ENCODE measurements at regions not wholly inside any gene's neighbourhood (a gene's known extent, or its start where the extent isn't known, plus 50 kb on each side); places are given as distances from the start of the nearest gene placed in this dataset.

DNA sequence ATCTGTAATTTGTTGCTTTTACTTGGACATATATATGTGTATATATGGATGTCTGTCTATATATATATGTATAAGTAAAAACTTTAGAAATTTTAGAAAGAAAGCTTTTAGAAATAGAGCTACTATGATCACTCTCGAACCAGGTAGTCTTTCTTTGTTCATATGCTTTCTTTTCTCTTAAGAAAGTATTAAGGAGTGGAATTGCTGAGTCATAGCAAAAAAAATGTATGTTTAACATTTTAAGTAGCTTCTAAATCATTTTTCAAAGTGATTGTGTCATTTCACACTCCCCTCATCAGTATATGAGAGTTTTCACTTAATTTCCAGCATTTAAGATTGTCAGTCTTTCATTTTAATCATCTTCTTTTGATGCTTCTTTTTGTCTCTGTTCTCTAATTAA, 447.9 kb upstream of the TECRL start:
- TF ChIP-seq, protein P1, sequence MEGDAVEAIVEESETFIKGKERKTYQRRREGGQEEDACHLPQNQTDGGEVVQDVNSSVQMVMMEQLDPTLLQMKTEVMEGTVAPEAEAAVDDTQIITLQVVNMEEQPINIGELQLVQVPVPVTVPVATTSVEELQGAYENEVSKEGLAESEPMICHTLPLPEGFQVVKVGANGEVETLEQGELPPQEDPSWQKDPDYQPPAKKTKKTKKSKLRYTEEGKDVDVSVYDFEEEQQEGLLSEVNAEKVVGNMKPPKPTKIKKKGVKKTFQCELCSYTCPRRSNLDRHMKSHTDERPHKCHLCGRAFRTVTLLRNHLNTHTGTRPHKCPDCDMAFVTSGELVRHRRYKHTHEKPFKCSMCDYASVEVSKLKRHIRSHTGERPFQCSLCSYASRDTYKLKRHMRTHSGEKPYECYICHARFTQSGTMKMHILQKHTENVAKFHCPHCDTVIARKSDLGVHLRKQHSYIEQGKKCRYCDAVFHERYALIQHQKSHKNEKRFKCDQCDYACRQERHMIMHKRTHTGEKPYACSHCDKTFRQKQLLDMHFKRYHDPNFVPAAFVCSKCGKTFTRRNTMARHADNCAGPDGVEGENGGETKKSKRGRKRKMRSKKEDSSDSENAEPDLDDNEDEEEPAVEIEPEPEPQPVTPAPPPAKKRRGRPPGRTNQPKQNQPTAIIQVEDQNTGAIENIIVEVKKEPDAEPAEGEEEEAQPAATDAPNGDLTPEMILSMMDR (IDR thresholded peaks at IDR 0.05), result no peak
- no peak for TF ChIP-seq EZH2 (IDR thresholded peaks at IDR 0.05; ENCODE audit: borderline replicate concordance, insufficient read depth, low read depth, low read length, poor library complexity, severe bottlenecking)
- ChIA-PET POLR2A (no interaction called here), CTCF (no interaction called here)
- no peak overlapping the region for H3K4me3 ChIP-seq (ENCODE audit: control extremely low read depth in 1 of 5, extremely low read depth in 1 of 5, insufficient read depth in 1 of 5, low read depth in 2 of 5, low read length in 4 of 5)
- no peaks in the 10 kb centered on the region for H3K36me3 ChIP-seq (replicated peaks in 1 of 2; ENCODE audit: control extremely low read depth in 1 of 2, control insufficient read depth in 1 of 2, extremely low read depth in 1 of 2, insufficient read depth in 2 of 2, low read length in 1 of 2)
- Mint-ChIP-seq H3K27me3 (no peaks in the 10 kb centered on the region), H3K4me1 (no peaks in the 10 kb centered on the region), H3K4me3 (no peak overlapping the region), H3K9me3 (ENCODE audit: insufficient read depth) (peaks cover 4% of the 10 kb centered on the region), H3K27ac (no peak overlapping the region)
- no peaks in the 10 kb centered on the region for H3K4me1 ChIP-seq (ENCODE audit: control insufficient read depth in 2 of 2, insufficient read depth in 2 of 2, low read length in 2 of 2)
- no peak overlapping the region for H2AFZ ChIP-seq (ENCODE audit: insufficient read depth, low read depth, low read length, poor library complexity, severe bottlenecking)
- no peak overlapping the region for H3K27ac ChIP-seq (ENCODE audit: low read length in 2 of 2)
- no peak overlapping the region for H3K4me2 ChIP-seq (replicated peaks; ENCODE audit: low read depth, low read length, poor library complexity, severe bottlenecking)
- no peaks in the 10 kb centered on the region for H3K79me2 ChIP-seq (ENCODE audit: control insufficient read depth, insufficient read depth, low read length)
- intact Hi-C loops (cut with micrococcal nuclease), result no loop called here
- DNase-seq (no peak), ATAC-seq (ENCODE audit: low read depth) (no peak)
- no peaks in the 10 kb centered on the region for H3K9me3 ChIP-seq (ENCODE audit: control extremely low read depth in 1 of 3, control insufficient read depth in 2 of 3, insufficient read depth in 1 of 3, low read length in 2 of 3)
- no peaks in the 10 kb centered on the region for H3K27me3 ChIP-seq (replicated peaks in 1 of 4; ENCODE audit: control extremely low read depth in 1 of 4, control insufficient read depth in 3 of 4, insufficient read depth in 4 of 4, low read length in 3 of 4)
- no peaks in the 10 kb centered on the region for H4K20me1 ChIP-seq (ENCODE audit: control insufficient read depth, insufficient read depth, low read length, poor library complexity, severe bottlenecking)
- WGBS (ENCODE audit: insufficient coverage), result no CpG with 5 or more reads among the region's 1 CpG
- H3K9ac ChIP-seq (ENCODE audit: low read length), result no peak overlapping the region

DNA sequence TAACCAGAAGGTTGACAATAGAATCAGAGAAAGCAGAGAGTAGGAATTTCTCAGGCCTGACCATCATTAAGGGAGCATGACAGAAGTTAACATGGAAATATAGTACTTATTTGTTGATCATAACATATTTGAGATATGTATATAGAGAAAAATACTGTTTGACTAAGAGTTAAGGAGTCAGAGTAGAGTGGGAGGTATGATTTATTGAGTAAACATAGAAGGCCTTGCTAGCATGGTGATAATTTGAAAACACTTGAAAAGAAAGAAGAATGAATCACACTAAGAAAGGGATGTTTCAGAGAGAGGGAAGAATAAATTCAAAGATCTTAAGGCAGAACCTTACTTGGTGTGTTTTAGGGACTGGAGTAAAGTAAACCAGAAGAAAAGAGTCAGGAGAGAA, 437.2 kb upstream of the TECRL start:
- no peak overlapping the region for H3K9ac ChIP-seq (ENCODE audit: low read length)
- Mint-ChIP-seq H3K9me3 (ENCODE audit: insufficient read depth) (peaks cover 2% of the 10 kb centered on the region), H3K27ac (no peak overlapping the region), H3K4me1 (no peaks in the 10 kb centered on the region), H3K27me3 (no peaks in the 10 kb centered on the region), H3K4me3 (no peak overlapping the region)
- peaks cover 0 to 4% (median 0%) of the 10 kb centered on the region in 3 donors for H3K9me3 ChIP-seq (ENCODE audit: control extremely low read depth in 1 of 3, control insufficient read depth in 2 of 3, insufficient read depth in 1 of 3, low read length in 2 of 3)
- no peaks in the 10 kb centered on the region for H3K27me3 ChIP-seq (replicated peaks in 1 of 4; ENCODE audit: control extremely low read depth in 1 of 4, control insufficient read depth in 3 of 4, insufficient read depth in 4 of 4, low read length in 3 of 4)
- intact Hi-C loops (cut with micrococcal nuclease), result no loop called here
- ChIA-PET CTCF (no interaction called here), POLR2A (no interaction called here)
- H3K4me3 ChIP-seq (ENCODE audit: control extremely low read depth in 1 of 5, extremely low read depth in 1 of 5, insufficient read depth in 1 of 5, low read depth in 2 of 5, low read length in 4 of 5), result no peak overlapping the region
- ATAC-seq (ENCODE audit: low read depth) (no peak), DNase-seq (no peak)
- no peaks in the 10 kb centered on the region for H3K36me3 ChIP-seq (replicated peaks in 1 of 2; ENCODE audit: control extremely low read depth in 1 of 2, control insufficient read depth in 1 of 2, extremely low read depth in 1 of 2, insufficient read depth in 2 of 2, low read length in 1 of 2)
- H3K4me1 ChIP-seq (ENCODE audit: control insufficient read depth in 2 of 2, insufficient read depth in 2 of 2, low read length in 2 of 2), result no peaks in the 10 kb centered on the region
- H3K4me2 ChIP-seq (replicated peaks; ENCODE audit: low read depth, low read length, poor library complexity, severe bottlenecking), result no peak overlapping the region
- TF ChIP-seq, protein P1 (IDR thresholded peaks at IDR 0.05), result no peak
- TF ChIP-seq EZH2 (IDR thresholded peaks at IDR 0.05; ENCODE audit: borderline replicate concordance, insufficient read depth, low read depth, low read length, poor library complexity, severe bottlenecking), result no peak
- no peak overlapping the region for H3K27ac ChIP-seq (ENCODE audit: low read length in 2 of 2)
- H3K79me2 ChIP-seq (ENCODE audit: control insufficient read depth, insufficient read depth, low read length), result no peaks in the 10 kb centered on the region
- no peaks in the 10 kb centered on the region for H4K20me1 ChIP-seq (ENCODE audit: control insufficient read depth, insufficient read depth, low read length, poor library complexity, severe bottlenecking)
- no peak overlapping the region for H2AFZ ChIP-seq (ENCODE audit: insufficient read depth, low read depth, low read length, poor library complexity, severe bottlenecking)

Data from B cell (primary cell).